Suprapubic skin (tissue), 3 donors: ENCODE measurements at regions not wholly inside any gene's neighbourhood (a gene's known extent, or its start where the extent isn't known, plus 50 kb on each side); places are given as distances from the start of the nearest gene placed in this dataset.

ENCODE experiments used
- POLR2AphosphoS5 ChIP-seq, 3 donors: sonication (generic); formaldehyde crosslinking; IDR thresholded peaks; one replicate each; pipeline ENCODE4 v1.6.1; 2017; ENCODE audit warnings: antibody characterized with exemption in 3 of 3
- TF ChIP-seq, protein P1 (sequence below), 2 donors: fragments of 200-600 bp in 1 of 2; fragments of 450-650 bp in 1 of 2; sonication (generic) in 1 of 2; IDR thresholded peaks; one replicate each; pipeline ENCODE4 v1.5.1; 2016 to 2019; ENCODE audit warnings: antibody characterized with exemption in 2 of 2, mild to moderate bottlenecking in 1 of 2, moderate library complexity in 1 of 2

DNA sequence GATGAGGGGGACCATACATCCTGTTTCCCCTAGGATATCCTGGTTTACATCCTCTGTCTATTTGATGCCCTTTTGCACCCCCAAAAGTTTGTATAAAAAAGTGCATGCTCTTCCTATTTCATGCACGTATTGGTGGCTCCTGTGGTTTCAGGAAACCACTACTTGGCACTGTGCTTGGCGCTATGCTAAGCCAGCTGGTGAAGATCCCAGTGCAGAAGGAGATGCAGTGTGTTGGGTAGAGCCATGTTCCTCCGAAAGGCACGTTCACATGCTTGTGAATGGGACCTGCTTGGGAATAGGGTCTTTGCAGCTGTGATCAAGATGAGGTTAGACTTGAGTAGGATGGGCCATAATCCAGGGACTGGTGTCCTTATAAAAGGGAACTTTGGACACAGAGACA lies 419.7 kb downstream of the GALR1 start:
- TF ChIP-seq, protein P1, sequence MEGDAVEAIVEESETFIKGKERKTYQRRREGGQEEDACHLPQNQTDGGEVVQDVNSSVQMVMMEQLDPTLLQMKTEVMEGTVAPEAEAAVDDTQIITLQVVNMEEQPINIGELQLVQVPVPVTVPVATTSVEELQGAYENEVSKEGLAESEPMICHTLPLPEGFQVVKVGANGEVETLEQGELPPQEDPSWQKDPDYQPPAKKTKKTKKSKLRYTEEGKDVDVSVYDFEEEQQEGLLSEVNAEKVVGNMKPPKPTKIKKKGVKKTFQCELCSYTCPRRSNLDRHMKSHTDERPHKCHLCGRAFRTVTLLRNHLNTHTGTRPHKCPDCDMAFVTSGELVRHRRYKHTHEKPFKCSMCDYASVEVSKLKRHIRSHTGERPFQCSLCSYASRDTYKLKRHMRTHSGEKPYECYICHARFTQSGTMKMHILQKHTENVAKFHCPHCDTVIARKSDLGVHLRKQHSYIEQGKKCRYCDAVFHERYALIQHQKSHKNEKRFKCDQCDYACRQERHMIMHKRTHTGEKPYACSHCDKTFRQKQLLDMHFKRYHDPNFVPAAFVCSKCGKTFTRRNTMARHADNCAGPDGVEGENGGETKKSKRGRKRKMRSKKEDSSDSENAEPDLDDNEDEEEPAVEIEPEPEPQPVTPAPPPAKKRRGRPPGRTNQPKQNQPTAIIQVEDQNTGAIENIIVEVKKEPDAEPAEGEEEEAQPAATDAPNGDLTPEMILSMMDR (IDR thresholded peaks at IDR 0.05): no peak
- no peak for TF ChIP-seq POLR2AphosphoS5 (IDR thresholded peaks at IDR 0.05)
